ENCODE measurements at regions not wholly inside any gene's neighbourhood (a gene's known extent, or its start where the extent isn't known, plus 50 kb on each side); places are given as distances from the start of the nearest gene placed in this dataset.

DNA sequence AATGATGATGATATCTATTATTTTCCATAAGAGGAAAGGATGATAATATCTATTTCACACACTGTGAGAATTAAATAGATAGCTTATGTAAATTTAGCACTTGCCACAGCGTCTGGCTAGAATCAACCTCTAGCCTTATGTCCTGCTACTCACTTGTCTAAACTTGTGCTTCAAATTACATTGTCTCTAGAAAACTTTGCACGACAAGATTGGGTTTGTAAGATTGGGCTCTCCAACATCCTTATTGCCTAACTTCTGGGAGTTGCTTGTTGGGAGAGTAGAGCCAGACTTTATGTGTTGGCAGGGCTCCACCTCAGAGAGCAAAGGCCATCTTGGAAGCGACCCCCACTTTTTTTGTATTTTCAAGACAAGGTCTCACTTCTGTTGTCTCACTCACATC lies 50.0 kb upstream of the POGK start:
- DNase-seq (ENCODE audit: low read depth, low spot score) (no peak), FAIRE-seq (no peak)
- H3K36me3 ChIP-seq (ENCODE audit: control insufficient read depth in 2 of 2, extremely low read depth in 1 of 2, insufficient read depth in 2 of 2, low read length in 2 of 2), result no peaks in the 10 kb centered on the region
- no peaks in the 10 kb centered on the region for H3K9me1 ChIP-seq (replicated peaks; ENCODE audit: control insufficient read depth, extremely low read depth, insufficient read depth, low read length)
- no peak overlapping the region for H3K4me3 ChIP-seq (replicated peaks in 1 of 3; ENCODE audit: insufficient read depth in 1 of 3, low read depth in 1 of 3, low read length in 3 of 3)
- H2AFZ ChIP-seq (ENCODE audit: low read depth, low read length), result no peak overlapping the region
- H3K79me2 ChIP-seq (ENCODE audit: control insufficient read depth, insufficient read depth, low read length), result no peaks in the 10 kb centered on the region
- no peaks in the 10 kb centered on the region for H4K20me1 ChIP-seq (replicated peaks; ENCODE audit: control insufficient read depth, extremely low read depth, insufficient read depth, low read length)
- intact Hi-C loops (cut with micrococcal nuclease) (no loop called here), dilution Hi-C loops (cut with MboI; ENCODE audit: extremely low pct_ligation_motif_present, low sequenced_read_pairs) (no loop called here)
- no peak overlapping the region for H3K27ac ChIP-seq (ENCODE audit: insufficient read depth, low read depth, low read length)
- TF ChIP-seq POLR2AphosphoS5 (IDR thresholded peaks at IDR 0.05; ENCODE audit: insufficient read depth, low read depth, low read length), result no peak
- no peak for TF ChIP-seq GATA2 (IDR thresholded peaks at IDR 0.05; ENCODE audit: insufficient read depth, insufficient read length, low read depth, low read length)
- TF ChIP-seq MYC (IDR thresholded peaks at IDR 0.05; ENCODE audit: low read depth, low read length), result no peak
- no peak for TF ChIP-seq JUN (IDR thresholded peaks at IDR 0.05; ENCODE audit: borderline replicate concordance, insufficient read depth, insufficient read length, low read depth)
- TF ChIP-seq FOS (IDR thresholded peaks at IDR 0.05; ENCODE audit: borderline replicate concordance, insufficient read depth, low read length), result no peak
- no peak for TF ChIP-seq EZH2 (IDR thresholded peaks at IDR 0.05; ENCODE audit: borderline replicate concordance, low read depth, low read length, severe bottlenecking)
- TF ChIP-seq, protein P1, sequence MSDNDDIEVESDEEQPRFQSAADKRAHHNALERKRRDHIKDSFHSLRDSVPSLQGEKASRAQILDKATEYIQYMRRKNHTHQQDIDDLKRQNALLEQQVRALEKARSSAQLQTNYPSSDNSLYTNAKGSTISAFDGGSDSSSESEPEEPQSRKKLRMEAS (IDR thresholded peaks at IDR 0.05; ENCODE audit: insufficient read depth, insufficient read length), result no peak
- TF ChIP-seq POLR2A (IDR thresholded peaks at IDR 0.05; ENCODE audit: low read depth, low read length), result no peak
- TF ChIP-seq, protein P2, sequence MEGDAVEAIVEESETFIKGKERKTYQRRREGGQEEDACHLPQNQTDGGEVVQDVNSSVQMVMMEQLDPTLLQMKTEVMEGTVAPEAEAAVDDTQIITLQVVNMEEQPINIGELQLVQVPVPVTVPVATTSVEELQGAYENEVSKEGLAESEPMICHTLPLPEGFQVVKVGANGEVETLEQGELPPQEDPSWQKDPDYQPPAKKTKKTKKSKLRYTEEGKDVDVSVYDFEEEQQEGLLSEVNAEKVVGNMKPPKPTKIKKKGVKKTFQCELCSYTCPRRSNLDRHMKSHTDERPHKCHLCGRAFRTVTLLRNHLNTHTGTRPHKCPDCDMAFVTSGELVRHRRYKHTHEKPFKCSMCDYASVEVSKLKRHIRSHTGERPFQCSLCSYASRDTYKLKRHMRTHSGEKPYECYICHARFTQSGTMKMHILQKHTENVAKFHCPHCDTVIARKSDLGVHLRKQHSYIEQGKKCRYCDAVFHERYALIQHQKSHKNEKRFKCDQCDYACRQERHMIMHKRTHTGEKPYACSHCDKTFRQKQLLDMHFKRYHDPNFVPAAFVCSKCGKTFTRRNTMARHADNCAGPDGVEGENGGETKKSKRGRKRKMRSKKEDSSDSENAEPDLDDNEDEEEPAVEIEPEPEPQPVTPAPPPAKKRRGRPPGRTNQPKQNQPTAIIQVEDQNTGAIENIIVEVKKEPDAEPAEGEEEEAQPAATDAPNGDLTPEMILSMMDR (IDR thresholded peaks at IDR 0.05; ENCODE audit: extremely low read depth in 1 of 2, insufficient read depth in 1 of 2, low read depth in 1 of 2, low read length in 2 of 2), result no peak
- ChIA-PET POLR2A (no interaction called here), CTCF (no interaction called here)
- no peaks in the 10 kb centered on the region for H3K9me3 ChIP-seq (replicated peaks; ENCODE audit: control insufficient read depth, insufficient read depth, low read length)
- no peaks in the 10 kb centered on the region for H3K4me1 ChIP-seq (ENCODE audit: control insufficient read depth, extremely low read depth, insufficient read depth, low read length)
- H3K27me3 ChIP-seq (ENCODE audit: control insufficient read depth in 2 of 2, insufficient read depth in 2 of 2, low read length in 2 of 2), result no peaks in the 10 kb centered on the region
- H3K4me2 ChIP-seq (ENCODE audit: insufficient read depth, low read length), result no peak overlapping the region
- no peak overlapping the region for H3K9ac ChIP-seq (replicated peaks; ENCODE audit: extremely low read depth, insufficient read depth, low read length)
- BruUV-seq (replicated peaks), result no TSS peak

Measured in endothelial cell of umbilical vein (primary cell).